MM.1S (cell line): ENCODE measurements at regions not wholly inside any gene's neighbourhood (a gene's known extent, or its start where the extent isn't known, plus 50 kb on each side); places are given as distances from the start of the nearest gene placed in this dataset.

Experiments used
- DNase-seq: peaks from one replicate; pipeline ENCODE4 v3.0.0-alpha.2; 2015
- H2AFZ ChIP-seq: fragments of 300-600 bp; sonication (generic); 2 replicates; pipeline ENCODE4 v1.6.0; 2016; ENCODE audit warnings: antibody characterized with exemption, low read length
- H3F3A ChIP-seq: fragments of 300-600 bp; sonication (generic); 2 replicates; pipeline ENCODE4 v1.6.1; 2016; ENCODE audit warnings: mild to moderate bottlenecking, antibody characterized with exemption, low read length, moderate library complexity, mixed read lengths; ENCODE audit not compliant: insufficient read depth
- H3K27ac ChIP-seq: fragments of 300-600 bp; sonication (generic); 2 replicates; pipeline ENCODE4 v1.5.1; 2016; ENCODE audit warnings: mild to moderate bottlenecking, low read length
- H3K27me3 ChIP-seq: fragments of 300-600 bp; sonication (generic); replicated peaks from 2 replicates; pipeline ENCODE4 v1.6.0; 2016; ENCODE audit warnings: low read length; ENCODE audit not compliant: insufficient read depth
- H3K36me3 ChIP-seq: fragments of 300-600 bp; sonication (generic); replicated peaks from 2 replicates; pipeline ENCODE4 v1.6.1; 2016; ENCODE audit warnings: mild to moderate bottlenecking, low read length, mixed read lengths; ENCODE audit not compliant: insufficient read depth
- H3K4me1 ChIP-seq: fragments of 300-600 bp; sonication (generic); 2 replicates; pipeline ENCODE4 v1.6.1; 2016; ENCODE audit warnings: low read length, mixed read lengths
- H3K4me2 ChIP-seq: fragments of 300-600 bp; sonication (generic); 2 replicates; pipeline ENCODE4 v1.6.0; 2016; ENCODE audit warnings: low read depth, low read length
- H3K4me3 ChIP-seq: fragments of 300-600 bp; sonication (generic); 2 replicates; pipeline ENCODE4 v1.5.1; 2016; ENCODE audit warnings: low read length, mixed read lengths
- H3K79me2 ChIP-seq: fragments of 300-600 bp; sonication (generic); 2 replicates; pipeline ENCODE4 v1.6.1; 2016; ENCODE audit warnings: mixed run types, low read length, mixed read lengths
- H3K9ac ChIP-seq: fragments of 300-600 bp; sonication (generic); 2 replicates; pipeline ENCODE4 v1.6.1; 2016; ENCODE audit warnings: low read length, mixed read lengths
- H3K9me2 ChIP-seq: fragments of 300-600 bp; sonication (generic); replicated peaks from 2 replicates; pipeline ENCODE4 v1.6.1; 2016; ENCODE audit warnings: mild to moderate bottlenecking, low read length, mixed read lengths; ENCODE audit not compliant: insufficient read depth
- H3K9me3 ChIP-seq: fragments of 300-600 bp; sonication (generic); replicated peaks from 2 replicates; pipeline ENCODE4 v1.6.1; 2016; ENCODE audit warnings: mild to moderate bottlenecking, low read length, mixed read lengths; ENCODE audit not compliant: insufficient read depth
- H4K20me1 ChIP-seq: fragments of 300-600 bp; sonication (generic); 2 replicates; pipeline ENCODE4 v1.6.1; 2016; ENCODE audit warnings: mild to moderate bottlenecking, low read length, moderate library complexity, mixed read lengths; ENCODE audit not compliant: insufficient read depth
- CTCF ChIP-seq: fragments of 300-600 bp; sonication (generic); IDR thresholded peaks from 2 replicates; pipeline ENCODE4 v1.5.1; 2016; ENCODE audit warnings: antibody characterized with exemption, low read length, mixed read lengths
- EZH2 ChIP-seq: fragments of 300-600 bp; sonication (generic); optimal IDR thresholded peaks from 2 replicates; pipeline ENCODE3; 2017; ENCODE audit warnings: low read depth, mild to moderate bottlenecking, antibody characterized with exemption, low read length, mixed read lengths
- EZH2phosphoT487 ChIP-seq: fragments of 300-600 bp; sonication (generic); IDR thresholded peaks from 2 replicates; pipeline ENCODE4 v1.6.1; 2018; ENCODE audit warnings: antibody characterized with exemption, low read length

- no peaks in the 10 kb centered on the region for H3K9me2 ChIP-seq
- H3K36me3 ChIP-seq = no peaks in the 10 kb centered on the region
- H2AFZ ChIP-seq = no peak overlapping the region
- no peaks in the 10 kb centered on the region for H3K27me3 ChIP-seq
- no peaks in the 10 kb centered on the region for H4K20me1 ChIP-seq
- DNase-seq = no peak
- TF ChIP-seq CTCF (no peak), EZH2phosphoT487 (no peak), EZH2 (no peak)
- H3F3A ChIP-seq = no peaks in the 10 kb centered on the region
- no peak overlapping the region for H3K9ac ChIP-seq
- H3K4me1 ChIP-seq = no peaks in the 10 kb centered on the region
- no peak overlapping the region for H3K27ac ChIP-seq
- no peak overlapping the region for H3K4me2 ChIP-seq
- no peak overlapping the region for H3K4me3 ChIP-seq
- H3K79me2 ChIP-seq = no peaks in the 10 kb centered on the region
- H3K9me3 ChIP-seq = no peaks in the 10 kb centered on the region
Observed at GRCh38 chr11:82546661-82547557, 186.8 kb downstream of the FAM181B start.

- H3K27ac ChIP-seq = no peak overlapping the region
- H3K4me2 ChIP-seq = no peak overlapping the region
- no peaks in the 10 kb centered on the region for H3K4me1 ChIP-seq
- H3K79me2 ChIP-seq = no peaks in the 10 kb centered on the region
- no peak overlapping the region for H3K4me3 ChIP-seq
- H3K27me3 ChIP-seq = no peaks in the 10 kb centered on the region
- H3K9ac ChIP-seq = no peak overlapping the region
- no peaks in the 10 kb centered on the region for H3K9me3 ChIP-seq
- no peaks in the 10 kb centered on the region for H3F3A ChIP-seq
- no peaks in the 10 kb centered on the region for H3K9me2 ChIP-seq
- TF ChIP-seq EZH2 = no peak
- TF ChIP-seq CTCF = no peak
- TF ChIP-seq EZH2phosphoT487 = no peak
- no peak overlapping the region for H2AFZ ChIP-seq
- no peaks in the 10 kb centered on the region for H4K20me1 ChIP-seq
- DNase-seq = peak; percentile 13
- H3K36me3 ChIP-seq = no peaks in the 10 kb centered on the region
Observed at GRCh38 chr11:82539669-82540068, 194.0 kb downstream of the FAM181B start.

- Histone ChIP-seq H3K4me3 (no peak overlapping the region), H3K27me3 (no peaks in the 10 kb centered on the region), H3K9me3 (no peaks in the 10 kb centered on the region), H3K4me2 (no peak overlapping the region), H3K27ac (no peak overlapping the region), H3F3A (no peaks in the 10 kb centered on the region), H4K20me1 (no peaks in the 10 kb centered on the region), H3K9ac (no peak overlapping the region), H3K4me1 (peaks cover 13% of the 10 kb centered on the region), H3K36me3 (no peaks in the 10 kb centered on the region), H2AFZ (no peak overlapping the region), H3K9me2 (no peaks in the 10 kb centered on the region), H3K79me2 (no peaks in the 10 kb centered on the region)
- TF ChIP-seq EZH2phosphoT487 (no peak), EZH2 (no peak), CTCF (no peak)
- DNase-seq = no peak
Observed at GRCh38 chr11:82536706-82537105, 197.0 kb downstream of the FAM181B start.
